K562 (cell line): ENCODE measurements at regions not wholly inside any gene's neighbourhood (a gene's known extent, or its start where the extent isn't known, plus 50 kb on each side); places are given as distances from the start of the nearest gene placed in this dataset.

Experiments
- CTCF ChIP-seq, 3 experiments: IDR thresholded peaks in 2 of 3; conservative IDR thresholded peaks in 1 of 3; 2 replicates each; pipeline ENCODE4 v1.5.1; 2011 to 2012; ENCODE audit warnings: low read length in 3 of 3, mild to moderate bottlenecking in 3 of 3, control low read depth in 2 of 3, improper control_type of control experiment in 1 of 3, inconsistent platforms in 1 of 3, low read depth in 1 of 3, mixed read lengths in 1 of 3, moderate library complexity in 1 of 3; ENCODE audit not compliant: insufficient read depth in 2 of 3
- EZH2 ChIP-seq: IDR thresholded peaks from 2 replicates; pipeline ENCODE4 v1.6.1; 2012; ENCODE audit warnings: low read depth, mild to moderate bottlenecking, inconsistent platforms, low read length, borderline replicate concordance
- NFYB ChIP-seq: IDR thresholded peaks from 2 replicates; pipeline ENCODE4 v1.6.1; 2011; ENCODE audit warnings: mild to moderate bottlenecking, moderate library complexity; ENCODE audit not compliant: insufficient read length; ENCODE audit errors: extremely low read depth
- POLR2AphosphoS5 ChIP-seq: IDR thresholded peaks from 2 replicates; pipeline ENCODE4 v1.6.1; 2011; ENCODE audit warnings: mild to moderate bottlenecking, low read depth, low read length, moderate library complexity; ENCODE audit not compliant: control insufficient read depth, insufficient read depth
- SOX6 ChIP-seq: fragments of 450-650 bp; IDR thresholded peaks from 2 replicates; pipeline ENCODE4 v1.6.1; 2014; ENCODE audit warnings: mild to moderate bottlenecking
- ZFX ChIP-seq: sonication (generic); formaldehyde crosslinking; IDR thresholded peaks from 2 replicates; pipeline ENCODE4 v1.8.0; 2022; ENCODE audit warnings: mild to moderate bottlenecking, missing genetic modification reagents, moderate library complexity
- ZKSCAN8 ChIP-seq: fragments of 200-800 bp; sonication (Bioruptor generic); IDR thresholded peaks from 2 replicates; pipeline ENCODE4 v1.6.1; 2016; ENCODE audit warnings: missing genetic modification characterization, missing compliant biosample characterization
- ZNF785 ChIP-seq: fragments of 250-450 bp; sonication (Bioruptor Pico); IDR thresholded peaks from 2 replicates; pipeline ENCODE4 v1.4.0; 2020; ENCODE audit warnings: mild to moderate bottlenecking
- TF ChIP-seq, protein P1 (sequence below), 2 experiments: IDR thresholded peaks; 2 replicates each; pipeline ENCODE4 v1.6.1; 2012; ENCODE audit warnings: improper control_type of control experiment in 2 of 2, low read depth in 2 of 2, low read length in 2 of 2, borderline replicate concordance in 1 of 2

- TF ChIP-seq, protein P1, sequence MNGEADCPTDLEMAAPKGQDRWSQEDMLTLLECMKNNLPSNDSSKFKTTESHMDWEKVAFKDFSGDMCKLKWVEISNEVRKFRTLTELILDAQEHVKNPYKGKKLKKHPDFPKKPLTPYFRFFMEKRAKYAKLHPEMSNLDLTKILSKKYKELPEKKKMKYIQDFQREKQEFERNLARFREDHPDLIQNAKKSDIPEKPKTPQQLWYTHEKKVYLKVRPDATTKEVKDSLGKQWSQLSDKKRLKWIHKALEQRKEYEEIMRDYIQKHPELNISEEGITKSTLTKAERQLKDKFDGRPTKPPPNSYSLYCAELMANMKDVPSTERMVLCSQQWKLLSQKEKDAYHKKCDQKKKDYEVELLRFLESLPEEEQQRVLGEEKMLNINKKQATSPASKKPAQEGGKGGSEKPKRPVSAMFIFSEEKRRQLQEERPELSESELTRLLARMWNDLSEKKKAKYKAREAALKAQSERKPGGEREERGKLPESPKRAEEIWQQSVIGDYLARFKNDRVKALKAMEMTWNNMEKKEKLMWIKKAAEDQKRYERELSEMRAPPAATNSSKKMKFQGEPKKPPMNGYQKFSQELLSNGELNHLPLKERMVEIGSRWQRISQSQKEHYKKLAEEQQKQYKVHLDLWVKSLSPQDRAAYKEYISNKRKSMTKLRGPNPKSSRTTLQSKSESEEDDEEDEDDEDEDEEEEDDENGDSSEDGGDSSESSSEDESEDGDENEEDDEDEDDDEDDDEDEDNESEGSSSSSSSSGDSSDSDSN (IDR thresholded peaks at IDR 0.05; ENCODE audit: borderline replicate concordance in 1 of 2, low read depth in 2 of 2, low read length in 2 of 2) = no peak
- TF ChIP-seq NFYB = no peak
- TF ChIP-seq ZNF785 = no peak
- TF ChIP-seq ZFX (CRISPR knock-in tag) = no peak
- no peak for TF ChIP-seq CTCF (IDR thresholded peaks at IDR 0.05 in 2 of 3, conservative IDR thresholded peaks at IDR 0.05 in 1 of 3; ENCODE audit: insufficient read depth in 2 of 3, low read depth in 1 of 3, low read length in 3 of 3)
- TF ChIP-seq SOX6 = no peak
- no peak for TF ChIP-seq POLR2AphosphoS5
- TF ChIP-seq EZH2 = no peak
- TF ChIP-seq ZKSCAN8 = no peak
Observed at GRCh38 chr11:110809417-110810199, 97.4 kb upstream of the ARHGAP20 start.
